RWPE2 (cell line): ENCODE measurements at regions not wholly inside any gene's neighbourhood (a gene's known extent, or its start where the extent isn't known, plus 50 kb on each side); places are given as distances from the start of the nearest gene placed in this dataset.

Experiments
- ATAC-seq: fragments of 200-7000 bp; cut with Tn5 transposase; 3 replicates; pipeline ENCODE4 v1.9.1; 2021; ENCODE audit warnings: low read depth
- DNase-seq: peaks from one replicate; pipeline ENCODE4 v3.0.0-alpha.2; 2020; ENCODE audit warnings: low spot score
- H3K27ac ChIP-seq: fragments of 450-650 bp; 2 replicates; pipeline ENCODE4 v1.5.1; 2017; ENCODE audit warnings: mild to moderate bottlenecking; ENCODE audit not compliant: poor library complexity, severe bottlenecking
- H3K27me3 ChIP-seq: fragments of 250-450 bp; sonication (Bioruptor Pico); 2 replicates; pipeline ENCODE4 v1.5.1; 2021; ENCODE audit warnings: mild to moderate bottlenecking, moderate library complexity; ENCODE audit not compliant: insufficient read depth, poor library complexity, severe bottlenecking
- H3K36me3 ChIP-seq: fragments of 250-450 bp; sonication (Bioruptor Pico); 2 replicates; pipeline ENCODE4 v1.5.1; 2020; ENCODE audit warnings: low read depth, mild to moderate bottlenecking, moderate library complexity
- H3K4me1 ChIP-seq: fragments of 250-450 bp; sonication (Bioruptor Pico); 2 replicates; pipeline ENCODE4 v1.5.1; 2021; ENCODE audit warnings: mild to moderate bottlenecking, moderate library complexity; ENCODE audit not compliant: insufficient read depth, poor library complexity, severe bottlenecking
- H3K4me3 ChIP-seq: fragments of 250-450 bp; sonication (Bioruptor Pico); 2 replicates; pipeline ENCODE4 v1.5.1; 2021; ENCODE audit warnings: mild to moderate bottlenecking, moderate library complexity; ENCODE audit not compliant: severe bottlenecking
- H3K9me3 ChIP-seq: fragments of 250-450 bp; sonication (Bioruptor Pico); 2 replicates; pipeline ENCODE4 v1.5.1; 2021; ENCODE audit warnings: mild to moderate bottlenecking, moderate library complexity; ENCODE audit not compliant: severe bottlenecking
- CTCF ChIP-seq: fragments of 450-650 bp; IDR thresholded peaks from one replicate; pipeline ENCODE4 v1.5.1; 2017; ENCODE audit warnings: mild to moderate bottlenecking, moderate library complexity; ENCODE audit not compliant: poor library complexity, severe bottlenecking

GRCh38 chr4:60034361-60034760 is 1165.8 kb upstream of the ADGRL3 start:
- H3K9me3 ChIP-seq, result no peaks in the 10 kb centered on the region
- H3K4me3 ChIP-seq, result no peak overlapping the region
- TF ChIP-seq CTCF, result no peak
- no peaks in the 10 kb centered on the region for H3K4me1 ChIP-seq
- ATAC-seq (no peak), DNase-seq (no peak)
- H3K36me3 ChIP-seq, result no peaks in the 10 kb centered on the region
- H3K27ac ChIP-seq, result no peak overlapping the region
- peaks cover 5% of the 10 kb centered on the region for H3K27me3 ChIP-seq

GRCh38 chr4:60039908-60040307 is 1160.2 kb upstream of the ADGRL3 start:
- ATAC-seq (no peak), DNase-seq (no peak)
- no peak for TF ChIP-seq CTCF
- H3K4me1 ChIP-seq, result no peaks in the 10 kb centered on the region
- H3K4me3 ChIP-seq, result no peak overlapping the region
- no peaks in the 10 kb centered on the region for H3K27me3 ChIP-seq
- no peaks in the 10 kb centered on the region for H3K36me3 ChIP-seq
- H3K27ac ChIP-seq, result no peak overlapping the region
- H3K9me3 ChIP-seq, result no peaks in the 10 kb centered on the region

DNA sequence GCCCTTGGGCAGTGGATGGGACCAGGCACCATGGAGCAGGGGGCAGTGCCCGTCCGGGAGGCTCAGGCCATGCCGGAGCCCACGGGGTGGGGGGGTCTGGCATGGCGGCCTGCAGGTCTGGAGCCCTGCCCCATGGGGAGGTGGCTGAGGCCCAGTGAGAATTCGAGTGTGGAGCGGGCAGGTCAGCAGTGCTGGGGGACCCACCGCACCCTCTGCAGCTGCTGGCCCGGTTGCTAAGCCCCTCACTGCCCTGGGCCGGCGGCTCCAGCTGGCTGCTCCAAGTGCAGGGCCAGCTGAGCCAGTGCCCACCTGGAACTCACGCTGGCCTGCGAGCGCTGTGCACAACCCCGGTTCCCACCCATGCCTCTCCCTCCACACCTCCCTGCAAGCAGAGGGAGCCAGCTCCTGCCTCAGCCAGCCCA is 1157.9 kb upstream of the ADGRL3 start:
- ATAC-seq (no peak), DNase-seq (no peak)
- no peak for TF ChIP-seq CTCF
- Histone ChIP-seq H3K27me3 (no peaks in the 10 kb centered on the region), H3K36me3 (no peaks in the 10 kb centered on the region), H3K27ac (no peak overlapping the region), H3K4me1 (no peaks in the 10 kb centered on the region), H3K4me3 (no peak overlapping the region), H3K9me3 (no peaks in the 10 kb centered on the region)

GRCh38 chr4:60042941-60043340 is 1157.2 kb upstream of the ADGRL3 start:
- Histone ChIP-seq H3K27ac (no peak overlapping the region), H3K4me3 (no peak overlapping the region), H3K9me3 (no peaks in the 10 kb centered on the region), H3K4me1 (no peaks in the 10 kb centered on the region), H3K27me3 (no peaks in the 10 kb centered on the region), H3K36me3 (no peaks in the 10 kb centered on the region)
- DNase-seq (no peak), ATAC-seq (no peak)
- TF ChIP-seq CTCF, result no peak

GRCh38 chr4:60078984-60079383 is 1121.1 kb upstream of the ADGRL3 start:
- H3K4me3 ChIP-seq, result no peak overlapping the region
- H3K36me3 ChIP-seq, result no peaks in the 10 kb centered on the region
- H3K4me1 ChIP-seq, result no peaks in the 10 kb centered on the region
- H3K9me3 ChIP-seq, result no peaks in the 10 kb centered on the region
- peaks cover 8% of the 10 kb centered on the region for H3K27me3 ChIP-seq
- H3K27ac ChIP-seq, result no peak overlapping the region
- DNase-seq (no peak), ATAC-seq (no peak)
- TF ChIP-seq CTCF, result no peak
